K562 (cell line): ENCODE measurements at regions not wholly inside any gene's neighbourhood (a gene's known extent, or its start where the extent isn't known, plus 50 kb on each side); places are given as distances from the start of the nearest gene placed in this dataset.
"Not testable (repeated sequence)": the region's sequence is repeated elsewhere in the genome, so short reads cannot be mapped to it uniquely, and the experiment has no call there.

Source experiments
- ATAC-seq: fragments of 200-7000 bp; cut with Tn5 transposase; 3 replicates; pipeline ENCODE4 v1.9.1; 2020; ENCODE audit warnings: moderate library complexity
- BruUV-seq: library from RNA; stranded (reverse); fragments of 400-500 nt; replicated peaks from 2 replicates; lab custom pipeline; 2021; lab: Mats Ljungman, UMichigan
- CTCF ChIA-PET: fragments of 300-600 bp; formaldehyde crosslinking; extraction: SDS; loops from one replicate; lab custom pipeline; 2021; ENCODE audit warnings: low intra/inter-chr PET ratio; lab: Yijun Ruan, JAX
- POLR2A ChIA-PET: fragments of 300-600, 350-650 bp; sonication (Branson Sonifier 250); formaldehyde crosslinking; extraction: SDS; loops from one replicate; lab custom pipeline; 2021; ENCODE audit warnings: antibody characterized with exemption, inconsistent platforms; lab: Yijun Ruan, JAX
- DNase-seq, 4 experiments: peaks; one replicate each; pipeline versions ENCODE4 v3.0.0 to v3.0.0-alpha.2; 2011 to 2018; ENCODE audit warnings: low spot score in 3 of 4, mixed read lengths in 3 of 4; ENCODE audit errors: extremely low read depth in 1 of 4
- FAIRE-seq: peaks from 2 replicates; lab custom pipeline; 2011; peaks lifted over from hg19 to GRCh38; lab: Jason Lieb, UNC
- H2AFZ ChIP-seq: 2 replicates; pipeline ENCODE4 v1.6.0; 2011; ENCODE audit warnings: low read depth, low read length, control low read depth, inconsistent platforms
- H3K27ac ChIP-seq: fragments of 200-600 bp; 3 replicates; pipeline ENCODE4 v1.8.0; 2011; ENCODE audit warnings: low read depth, mild to moderate bottlenecking, control low read depth, inconsistent platforms, low read length, moderate library complexity, mixed read lengths; ENCODE audit errors: extremely low read depth
- H3K27me3 ChIP-seq, 2 experiments: fragments of 300-600 bp in 1 of 2; 2 replicates in 1 of 2; 3 replicates in 1 of 2; pipeline versions ENCODE4 v1.6.0 to v1.8.0; 2011; ENCODE audit warnings: inconsistent platforms in 2 of 2, low read length in 2 of 2, mild to moderate bottlenecking in 1 of 2, mixed read lengths in 1 of 2, moderate library complexity in 1 of 2; ENCODE audit not compliant: control insufficient read depth in 2 of 2, insufficient read depth in 2 of 2
- H3K36me3 ChIP-seq: fragments of 300-600 bp; 3 replicates; pipeline ENCODE4 v1.8.0; 2011; ENCODE audit warnings: mild to moderate bottlenecking, low read length, inconsistent platforms; ENCODE audit not compliant: control insufficient read depth, insufficient read depth
- H3K4me1 ChIP-seq, 2 experiments: fragments of 200-600 bp in 1 of 2; replicated peaks in 1 of 2; 2 replicates in 1 of 2; 3 replicates in 1 of 2; pipeline versions ENCODE4 v1.5.1 to v1.8.0; 2011; ENCODE audit warnings: inconsistent platforms in 2 of 2, low read length in 2 of 2, mild to moderate bottlenecking in 1 of 2, mixed read lengths in 1 of 2, moderate library complexity in 1 of 2; ENCODE audit not compliant: control insufficient read depth in 2 of 2, insufficient read depth in 2 of 2
- H3K4me2 ChIP-seq: 2 replicates; pipeline ENCODE4 v1.6.1; 2011; ENCODE audit warnings: low read length, control low read depth, inconsistent platforms, mixed read lengths; ENCODE audit not compliant: insufficient read depth
- H3K4me3 ChIP-seq: fragments of 200-600 bp; sonication (generic), shearing (Covaris generic); 2 replicates; pipeline ENCODE4 v1.5.1; 2016; ENCODE audit warnings: control low read depth, inconsistent platforms
- H3K79me2 ChIP-seq: fragments of 200-600 bp; 3 replicates; pipeline ENCODE4 v1.8.0; 2011; ENCODE audit warnings: low read length, inconsistent platforms; ENCODE audit not compliant: control insufficient read depth, insufficient read depth
- H3K9ac ChIP-seq, 2 experiments: 2 replicates each; pipeline versions ENCODE4 v1.6.0 to v1.6.1; 2011; ENCODE audit warnings: low read depth in 2 of 2, low read length in 2 of 2, control low read depth in 1 of 2, inconsistent platforms in 1 of 2, mild to moderate bottlenecking in 1 of 2, mixed read lengths in 1 of 2; ENCODE audit not compliant: insufficient read depth in 1 of 2
- H3K9me1 ChIP-seq: one replicate; pipeline ENCODE4 v1.6.0; 2011; ENCODE audit warnings: inconsistent platforms, mild to moderate bottlenecking, low read length, moderate library complexity; ENCODE audit not compliant: control insufficient read depth, insufficient read depth
- H3K9me3 ChIP-seq: replicated peaks from 2 replicates; pipeline ENCODE4 v1.5.1; 2011; ENCODE audit warnings: low read depth, low read length, inconsistent platforms; ENCODE audit not compliant: control insufficient read depth, insufficient read depth
- H4K20me1 ChIP-seq: replicated peaks from 2 replicates; pipeline ENCODE4 v1.6.1; 2011; ENCODE audit warnings: low read length, inconsistent platforms, mixed read lengths; ENCODE audit not compliant: control insufficient read depth, insufficient read depth
- CEBPB ChIP-seq: fragments of 450-650 bp; IDR thresholded peaks from 2 replicates; pipeline ENCODE4 v1.6.1; 2016; ENCODE audit warnings: missing genetic modification characterization, missing compliant biosample characterization
- CEBPG ChIP-seq, 3 experiments: fragments of 200-800 bp in 1 of 3; sonication (Bioruptor generic) in 1 of 3; sonication (generic) in 1 of 3; formaldehyde crosslinking in 1 of 3; IDR thresholded peaks in 2 of 3; conservative IDR thresholded peaks in 1 of 3; 2 replicates each; pipeline versions ENCODE4 v1.6.1 to v1.8.0; 2016 to 2022; ENCODE audit warnings: missing compliant biosample characterization in 2 of 3, missing genetic modification characterization in 2 of 3, mild to moderate bottlenecking in 1 of 3, missing genetic modification reagents in 1 of 3
- TRIM24 ChIP-seq, 2 experiments: fragments of 450-650 bp; IDR thresholded peaks; 2 replicates each; pipeline ENCODE4 v1.6.1; 2016
- ZNF24 ChIP-seq: fragments of 450-650 bp; IDR thresholded peaks from 2 replicates; pipeline ENCODE4 v1.6.1; 2016
- WGBS: fragments of 100-300 bp; shearing (Covaris generic); methylation state at CpG from one replicate; pipeline ENCODE4 v1.1.6; 2016; ENCODE audit warnings: low coverage, mixed read lengths; ENCODE audit not compliant: insufficient coverage; ENCODE audit errors: missing lambda C conversion rate; 5-methylcytosine and 5-hydroxymethylcytosine counted together
- in situ Hi-C: fragments of 300-500 bp; cut with MboI; formaldehyde crosslinking; loops from 4 replicates; pipeline ENCODE4 v1.15.0; 2018; ENCODE audit warnings: inconsistent platforms, mixed read lengths
- intact Hi-C: fragments of 100-400 bp; cut with micrococcal nuclease; formaldehyde crosslinking; loops from 2 replicates; pipeline ENCODE4 v1.14.2; 2022
- TF ChIP-seq, protein P1 (sequence below), 2 experiments: fragments of 450-650 bp in 1 of 2; sonication (generic) in 1 of 2; formaldehyde crosslinking in 1 of 2; IDR thresholded peaks in 1 of 2; conservative IDR thresholded peaks in 1 of 2; 2 replicates each; pipeline versions ENCODE4 v1.6.1 to v1.8.1; 2016 to 2023; ENCODE audit warnings: mild to moderate bottlenecking in 2 of 2, moderate library complexity in 2 of 2, inconsistent platforms in 1 of 2, missing genetic modification reagents in 1 of 2

DNA sequence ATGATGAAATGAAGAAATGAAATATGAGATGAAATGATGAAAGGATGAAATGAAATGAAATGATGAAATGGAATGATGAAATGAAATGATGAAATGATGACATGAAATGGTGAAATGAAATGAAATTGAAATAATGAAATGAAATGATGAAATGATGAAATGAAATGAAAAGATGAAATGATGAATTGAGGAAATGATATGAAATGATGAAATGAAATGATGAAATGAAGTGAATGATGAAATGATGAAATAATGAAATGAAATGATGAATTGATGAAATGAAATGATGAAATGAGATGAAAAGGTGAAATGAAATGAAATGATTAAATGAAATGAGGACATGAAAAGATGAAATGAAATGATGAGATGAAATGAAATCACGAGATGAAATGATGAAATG is 639.2 kb downstream of the GOLGA6L6 start:
- H3K9ac ChIP-seq; intact Hi-C loops; BruUV-seq; in situ Hi-C loops; DNase-seq; H3K36me3 ChIP-seq; H4K20me1 ChIP-seq; POLR2A ChIA-PET; FAIRE-seq; CTCF ChIA-PET; H2AFZ ChIP-seq; H3K9me3 ChIP-seq; H3K27ac ChIP-seq; H3K9me1 ChIP-seq; H3K4me1 ChIP-seq; ATAC-seq; H3K79me2 ChIP-seq; H3K27me3 ChIP-seq; H3K4me3 ChIP-seq; H3K4me2 ChIP-seq; TF ChIP-seq CEBPG (CRISPR knock-in tag; IDR thresholded peaks at IDR 0.05): not testable (repeated sequence)
- TF ChIP-seq ZNF24 (0 out of 2 replicates have a peak, but pooled peaks have one; percentile 23), TRIM24 (IDR thresholded peaks at IDR 0.05) (peak in 1 of 2 experiments; percentile 77; a peak in 2 of 4 replicates), CEBPB (peak; percentile 46), CEBPG (tag; conservative IDR thresholded peaks at IDR 0.05 in 1 of 2, IDR thresholded peaks at IDR 0.05 in 1 of 2) (peak in 1 of 2 experiments; percentile 57; a peak in 2 of 4 replicates)
- TF ChIP-seq, protein P1, sequence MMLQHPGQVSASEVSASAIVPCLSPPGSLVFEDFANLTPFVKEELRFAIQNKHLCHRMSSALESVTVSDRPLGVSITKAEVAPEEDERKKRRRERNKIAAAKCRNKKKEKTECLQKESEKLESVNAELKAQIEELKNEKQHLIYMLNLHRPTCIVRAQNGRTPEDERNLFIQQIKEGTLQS (IDR thresholded peaks at IDR 0.05), result peak; percentile 48; the same call in 1 of the 2 replicates
- TF ChIP-seq, protein P1 (CRISPR knock-in tag; conservative IDR thresholded peaks at IDR 0.05), result not testable (repeated sequence)
- 0% methylated on average over 1 of the region's 1 CpG for WGBS

DNA sequence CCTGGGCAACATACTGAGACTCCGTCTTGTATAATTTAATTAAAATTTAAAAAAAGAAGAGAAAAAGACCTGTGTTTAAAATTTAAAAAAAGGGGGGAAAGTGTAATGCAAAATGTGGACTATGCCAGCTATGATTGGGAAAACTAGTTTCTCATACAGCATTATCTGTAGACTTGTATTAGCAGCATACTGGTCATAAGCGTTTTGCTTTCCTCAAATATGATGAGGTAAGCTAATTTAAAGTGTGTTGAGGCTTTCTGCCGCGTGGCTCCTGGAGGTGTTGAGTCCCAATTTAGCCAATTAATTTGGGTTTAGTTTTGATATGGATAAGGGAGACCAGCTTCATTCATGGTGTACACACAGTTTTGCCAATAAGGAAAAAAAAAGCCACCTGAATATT is 640.2 kb downstream of the GOLGA6L6 start:
- POLR2A ChIA-PET, FAIRE-seq, H2AFZ ChIP-seq, H3K79me2 ChIP-seq, in situ Hi-C loops, H3K4me1 ChIP-seq, BruUV-seq, DNase-seq, H3K4me3 ChIP-seq, H4K20me1 ChIP-seq, intact Hi-C loops, CTCF ChIA-PET, ATAC-seq, H3K9ac ChIP-seq, H3K36me3 ChIP-seq, H3K9me1 ChIP-seq, H3K27ac ChIP-seq, H3K4me2 ChIP-seq, H3K27me3 ChIP-seq, H3K9me3 ChIP-seq: not testable (repeated sequence)
- 0% methylated on average over 3 of the region's 4 CpGs for WGBS
